Lower leg skin (tissue), 3 donors: ENCODE measurements at regions not wholly inside any gene's neighbourhood (a gene's known extent, or its start where the extent isn't known, plus 50 kb on each side); places are given as distances from the start of the nearest gene placed in this dataset.

Experiments used
- POLR2A ChIP-seq, 2 donors: fragments of 450-650 bp; IDR thresholded peaks; one replicate each; pipeline ENCODE4 v1.6.1; 2016 to 2017; ENCODE audit warnings: antibody characterized with exemption in 2 of 2, mild to moderate bottlenecking in 1 of 2, moderate library complexity in 1 of 2
- TF ChIP-seq, protein P1 (sequence below), 3 donors: fragments of 450-650 bp; IDR thresholded peaks; one replicate each; pipeline ENCODE4 v1.5.1; 2016; ENCODE audit warnings: antibody characterized with exemption in 3 of 3, mild to moderate bottlenecking in 3 of 3, moderate library complexity in 2 of 3

DNA sequence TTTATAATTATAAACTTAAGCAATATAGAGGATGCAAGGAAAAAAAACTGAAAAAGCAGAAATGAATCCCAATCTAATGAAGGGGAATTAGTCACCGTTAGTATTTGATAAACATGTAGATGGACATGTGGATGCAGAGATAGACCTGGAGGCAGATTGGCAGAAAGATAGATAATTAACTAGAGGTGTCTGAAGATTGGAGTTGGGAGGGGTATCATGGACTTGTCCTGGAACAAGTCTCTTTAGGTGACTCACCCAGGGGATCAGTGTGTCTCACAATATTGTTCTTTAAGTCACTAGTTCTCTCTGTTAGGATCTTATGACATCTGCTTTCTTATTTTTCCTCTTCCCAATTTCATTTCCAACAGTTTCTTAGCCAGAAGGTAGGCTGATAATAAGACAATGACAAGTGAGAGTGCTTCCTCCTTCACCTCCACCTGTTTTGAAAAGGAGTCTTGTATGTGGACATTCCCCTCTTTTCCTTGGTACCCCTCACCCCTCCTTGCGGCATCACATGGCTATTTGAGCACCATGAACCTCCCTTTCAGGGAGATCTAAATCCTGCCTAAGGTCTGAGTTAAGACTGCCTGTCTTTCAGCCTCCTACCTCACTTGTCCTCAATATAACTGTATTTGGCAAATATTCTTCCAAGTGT lies 987.7 kb downstream of the TSN start:
- TF ChIP-seq, protein P1, sequence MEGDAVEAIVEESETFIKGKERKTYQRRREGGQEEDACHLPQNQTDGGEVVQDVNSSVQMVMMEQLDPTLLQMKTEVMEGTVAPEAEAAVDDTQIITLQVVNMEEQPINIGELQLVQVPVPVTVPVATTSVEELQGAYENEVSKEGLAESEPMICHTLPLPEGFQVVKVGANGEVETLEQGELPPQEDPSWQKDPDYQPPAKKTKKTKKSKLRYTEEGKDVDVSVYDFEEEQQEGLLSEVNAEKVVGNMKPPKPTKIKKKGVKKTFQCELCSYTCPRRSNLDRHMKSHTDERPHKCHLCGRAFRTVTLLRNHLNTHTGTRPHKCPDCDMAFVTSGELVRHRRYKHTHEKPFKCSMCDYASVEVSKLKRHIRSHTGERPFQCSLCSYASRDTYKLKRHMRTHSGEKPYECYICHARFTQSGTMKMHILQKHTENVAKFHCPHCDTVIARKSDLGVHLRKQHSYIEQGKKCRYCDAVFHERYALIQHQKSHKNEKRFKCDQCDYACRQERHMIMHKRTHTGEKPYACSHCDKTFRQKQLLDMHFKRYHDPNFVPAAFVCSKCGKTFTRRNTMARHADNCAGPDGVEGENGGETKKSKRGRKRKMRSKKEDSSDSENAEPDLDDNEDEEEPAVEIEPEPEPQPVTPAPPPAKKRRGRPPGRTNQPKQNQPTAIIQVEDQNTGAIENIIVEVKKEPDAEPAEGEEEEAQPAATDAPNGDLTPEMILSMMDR (IDR thresholded peaks at IDR 0.05) = no peak
- no peak for TF ChIP-seq POLR2A (IDR thresholded peaks at IDR 0.05)
